HEK293T (cell line): ENCODE measurements at regions not wholly inside any gene's neighbourhood (a gene's known extent, or its start where the extent isn't known, plus 50 kb on each side); places are given as distances from the start of the nearest gene placed in this dataset.

ENCODE experiments used
- ARNT ChIP-seq: fragments of 450-650 bp; IDR thresholded peaks from 2 replicates; pipeline ENCODE4 v1.6.1; 2017; ENCODE audit warnings: mild to moderate bottlenecking
- BHLHE40 ChIP-seq: fragments of 450-650 bp; IDR thresholded peaks from 2 replicates; pipeline ENCODE4 v1.6.1; 2016; ENCODE audit warnings: mild to moderate bottlenecking, moderate library complexity, borderline replicate concordance
- ELF4 ChIP-seq: fragments of 450-650 bp; IDR thresholded peaks from 2 replicates; pipeline ENCODE4 v1.6.1; 2017; ENCODE audit warnings: antibody characterized with exemption
- FOXA1 ChIP-seq: fragments of 450-650 bp; IDR thresholded peaks from 2 replicates; pipeline ENCODE4 v1.6.1; 2016; ENCODE audit warnings: mild to moderate bottlenecking
- FOXK2 ChIP-seq: fragments of 450-650 bp; IDR thresholded peaks from 2 replicates; pipeline ENCODE4 v1.6.1; 2016; ENCODE audit warnings: mild to moderate bottlenecking
- FOXM1 ChIP-seq: fragments of 450-650 bp; IDR thresholded peaks from 2 replicates; pipeline ENCODE4 v1.6.1; 2017; ENCODE audit warnings: mild to moderate bottlenecking, borderline replicate concordance
- HDGF ChIP-seq: fragments of 450-650 bp; IDR thresholded peaks from 2 replicates; pipeline ENCODE4 v1.6.1; 2017; ENCODE audit warnings: antibody characterized with exemption, borderline replicate concordance
- NFRKB ChIP-seq: fragments of 450-650 bp; IDR thresholded peaks from 2 replicates; pipeline ENCODE4 v1.6.1; 2016; ENCODE audit warnings: mild to moderate bottlenecking, moderate library complexity
- PKNOX1 ChIP-seq: fragments of 450-650 bp; IDR thresholded peaks from 2 replicates; pipeline ENCODE4 v1.6.1; 2016
- SP1 ChIP-seq: fragments of 450-650 bp; IDR thresholded peaks from 2 replicates; pipeline ENCODE4 v1.6.1; 2017
- SUZ12 ChIP-seq: fragments of 450-650 bp; IDR thresholded peaks from 2 replicates; pipeline ENCODE4 v1.6.1; 2016; ENCODE audit warnings: mild to moderate bottlenecking
- TARDBP ChIP-seq: fragments of 450-650 bp; IDR thresholded peaks from 2 replicates; pipeline ENCODE4 v1.6.1; 2016
- ZNF384 ChIP-seq: fragments of 450-650 bp; IDR thresholded peaks from 2 replicates; pipeline ENCODE4 v1.6.1; 2016

- TF ChIP-seq FOXA1 (no peak), ZNF384 (no peak), ELF4 (peak; percentile 64), SP1 (no peak), HDGF (no peak), FOXM1 (no peak), PKNOX1 (no peak), BHLHE40 (no peak), ARNT (no peak), SUZ12 (no peak), FOXK2 (no peak), NFRKB (no peak), TARDBP (no peak)
Measured at GRCh38 chr13:107331359-107331758, 763.4 kb upstream of the ARGLU1 start.
